ENCODE measurements at regions not wholly inside any gene's neighbourhood (a gene's known extent, or its start where the extent isn't known, plus 50 kb on each side); places are given as distances from the start of the nearest gene placed in this dataset.

DNA sequence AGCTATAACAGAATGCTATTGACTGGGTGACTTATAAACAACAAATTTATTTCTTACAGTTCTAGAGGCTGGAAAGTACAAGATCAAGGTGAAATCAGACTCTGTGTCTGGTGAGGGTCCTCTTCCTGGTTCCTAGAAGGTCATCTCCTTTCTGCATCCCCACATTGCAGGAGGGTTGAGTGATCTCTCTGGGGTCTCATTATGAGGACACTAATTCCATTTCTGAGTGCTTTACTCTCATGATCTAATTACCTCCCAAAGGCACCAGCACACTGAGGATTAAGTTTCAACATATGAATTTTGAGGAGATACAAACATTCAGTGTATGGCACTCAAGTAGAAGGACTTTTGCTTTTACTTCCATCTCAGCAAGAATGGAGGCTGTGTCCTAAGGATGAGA, 534.1 kb upstream of the KCNMB2 start:
- DNase-seq (ENCODE audit: insufficient read length, low spot score) (no peak), FAIRE-seq (no peak)
- TF ChIP-seq, protein P1, sequence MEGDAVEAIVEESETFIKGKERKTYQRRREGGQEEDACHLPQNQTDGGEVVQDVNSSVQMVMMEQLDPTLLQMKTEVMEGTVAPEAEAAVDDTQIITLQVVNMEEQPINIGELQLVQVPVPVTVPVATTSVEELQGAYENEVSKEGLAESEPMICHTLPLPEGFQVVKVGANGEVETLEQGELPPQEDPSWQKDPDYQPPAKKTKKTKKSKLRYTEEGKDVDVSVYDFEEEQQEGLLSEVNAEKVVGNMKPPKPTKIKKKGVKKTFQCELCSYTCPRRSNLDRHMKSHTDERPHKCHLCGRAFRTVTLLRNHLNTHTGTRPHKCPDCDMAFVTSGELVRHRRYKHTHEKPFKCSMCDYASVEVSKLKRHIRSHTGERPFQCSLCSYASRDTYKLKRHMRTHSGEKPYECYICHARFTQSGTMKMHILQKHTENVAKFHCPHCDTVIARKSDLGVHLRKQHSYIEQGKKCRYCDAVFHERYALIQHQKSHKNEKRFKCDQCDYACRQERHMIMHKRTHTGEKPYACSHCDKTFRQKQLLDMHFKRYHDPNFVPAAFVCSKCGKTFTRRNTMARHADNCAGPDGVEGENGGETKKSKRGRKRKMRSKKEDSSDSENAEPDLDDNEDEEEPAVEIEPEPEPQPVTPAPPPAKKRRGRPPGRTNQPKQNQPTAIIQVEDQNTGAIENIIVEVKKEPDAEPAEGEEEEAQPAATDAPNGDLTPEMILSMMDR (IDR thresholded peaks at IDR 0.05; ENCODE audit: insufficient read depth, missing control alignments) = no peak

DNA sequence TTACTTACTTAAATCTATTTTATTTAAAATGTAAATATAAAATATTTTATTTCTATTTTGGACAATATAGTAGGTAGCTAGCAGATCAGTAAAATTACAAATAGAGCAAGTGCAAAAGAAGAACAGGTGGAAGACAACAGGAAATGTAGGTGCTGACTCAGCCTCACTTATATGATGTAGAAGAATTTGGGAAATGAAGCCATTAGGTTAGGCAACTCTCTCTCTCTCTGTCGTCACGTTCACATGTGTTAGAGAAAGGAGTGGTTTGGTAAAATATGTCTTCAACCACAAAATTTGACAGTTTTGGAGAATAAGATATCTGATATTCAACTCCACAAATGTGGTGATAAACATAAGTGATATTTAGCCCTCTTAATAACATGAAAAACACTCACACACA, 532.5 kb upstream of the KCNMB2 start:
- TF ChIP-seq, protein P1 (IDR thresholded peaks at IDR 0.05; ENCODE audit: insufficient read depth, missing control alignments) = no peak
- FAIRE-seq (no peak), DNase-seq (ENCODE audit: insufficient read length, low spot score) (no peak)

DNA sequence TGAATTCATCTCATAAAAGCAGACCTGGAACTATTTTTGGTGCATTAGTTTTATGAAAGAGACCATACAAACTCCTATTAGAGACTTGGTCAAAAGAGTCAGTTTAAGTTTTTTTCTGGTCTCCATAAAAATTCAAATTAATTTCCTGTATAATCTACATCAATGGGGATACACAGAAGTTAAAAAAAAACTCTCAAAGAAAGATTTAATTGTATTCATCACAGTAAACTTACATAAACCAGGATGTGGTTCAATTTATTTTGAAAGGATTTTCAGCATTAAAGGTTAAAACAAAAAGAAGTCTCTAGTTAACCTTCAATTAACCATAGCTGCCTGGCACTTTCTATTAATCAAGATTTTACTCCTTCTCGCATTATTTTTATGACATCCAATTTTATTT, 530.3 kb upstream of the KCNMB2 start:
- no peak for FAIRE-seq
- no peak for DNase-seq (ENCODE audit: insufficient read length, low spot score)
- TF ChIP-seq, protein P1 (IDR thresholded peaks at IDR 0.05; ENCODE audit: insufficient read depth, missing control alignments) = no peak

DNA sequence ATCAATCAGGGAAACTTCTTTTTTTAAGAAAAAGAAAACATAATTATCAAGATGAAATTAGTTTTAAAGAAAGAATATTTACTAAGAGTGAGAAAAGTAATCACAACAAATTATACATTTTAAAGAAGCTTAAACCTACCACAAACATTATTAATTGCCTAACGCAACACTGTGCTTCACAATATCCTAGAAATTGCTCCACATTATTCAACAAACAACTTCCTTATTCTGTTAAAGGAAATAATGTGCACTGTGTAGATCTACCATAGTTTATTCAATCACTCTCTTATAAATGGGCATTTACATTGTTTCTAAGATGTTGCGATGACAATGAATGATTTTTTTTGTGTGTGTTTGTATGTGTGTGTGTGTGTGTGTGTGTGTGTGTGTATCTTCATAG, 525.9 kb upstream of the KCNMB2 start:
- DNase-seq (ENCODE audit: insufficient read length, low spot score) (no peak), FAIRE-seq (no peak)
- TF ChIP-seq, protein P1 (IDR thresholded peaks at IDR 0.05; ENCODE audit: insufficient read depth, missing control alignments) = no peak

DNA sequence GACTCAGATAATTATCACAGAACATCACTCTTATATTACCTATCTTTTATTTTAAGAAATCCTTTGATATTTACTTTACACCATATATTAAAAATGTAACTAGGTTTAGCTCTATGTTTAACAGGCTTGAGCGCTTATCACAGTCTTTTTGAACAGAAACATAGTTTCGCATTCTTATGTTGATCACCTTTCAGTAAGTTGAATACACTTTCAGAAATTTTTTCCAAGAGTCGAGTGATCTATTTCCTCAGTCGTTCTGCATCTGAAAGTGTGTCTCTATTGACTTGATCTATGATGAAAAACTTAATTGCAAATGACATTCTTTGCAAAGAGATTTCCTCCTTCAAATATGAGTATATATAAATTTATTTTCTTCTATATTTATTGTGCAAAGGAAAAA, 516.6 kb upstream of the KCNMB2 start:
- FAIRE-seq (no peak), DNase-seq (ENCODE audit: insufficient read length, low spot score) (no peak)
- TF ChIP-seq, protein P1 (IDR thresholded peaks at IDR 0.05; ENCODE audit: insufficient read depth, missing control alignments) = no peak

DNA sequence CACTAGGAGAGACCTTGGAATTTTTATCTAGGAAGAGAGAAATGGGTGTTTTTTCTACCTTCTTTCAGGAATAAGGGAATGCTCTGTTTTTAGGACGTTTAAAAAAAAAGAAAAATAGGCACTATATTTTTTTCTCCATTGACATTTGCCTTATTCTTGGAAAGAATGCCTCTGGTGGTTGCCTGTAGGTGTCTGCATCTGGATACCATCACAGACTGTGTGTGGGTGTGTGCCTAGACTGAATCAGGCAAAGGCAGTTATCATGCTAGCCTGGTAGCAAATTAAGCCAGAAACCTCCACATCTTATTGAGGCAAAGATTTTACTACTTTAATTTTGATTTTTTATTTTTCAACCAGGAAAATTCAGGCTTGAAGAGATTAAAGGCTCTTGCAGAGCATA, 513.6 kb upstream of the KCNMB2 start:
- DNase-seq (ENCODE audit: insufficient read length, low spot score) (no peak), FAIRE-seq (no peak)
- TF ChIP-seq, protein P1 (IDR thresholded peaks at IDR 0.05; ENCODE audit: insufficient read depth, missing control alignments) = no peak

DNA sequence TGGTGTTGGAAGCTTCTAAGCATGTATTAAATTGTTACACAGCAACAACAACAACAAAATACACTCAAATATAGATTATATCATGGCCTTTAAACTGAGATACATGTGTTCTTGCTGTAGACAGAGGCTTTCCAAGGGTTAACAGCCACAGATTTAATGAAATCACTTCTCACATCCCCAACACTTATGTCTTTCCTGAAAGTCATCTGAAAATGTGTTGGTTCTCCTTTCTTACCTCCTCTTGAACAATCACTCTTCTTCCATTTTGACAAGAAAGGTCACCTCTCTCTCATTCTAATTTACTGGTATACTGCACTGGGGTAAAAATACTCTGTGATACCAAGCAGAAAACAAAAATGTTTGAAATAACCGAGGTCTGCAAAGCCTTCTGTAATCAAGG, 507.3 kb upstream of the KCNMB2 start:
- TF ChIP-seq, protein P1 (IDR thresholded peaks at IDR 0.05; ENCODE audit: insufficient read depth, missing control alignments) = no peak
- DNase-seq (ENCODE audit: insufficient read length, low spot score) = no peak
- no peak for FAIRE-seq
